GM23338 (cell line): ENCODE measurements at regions not wholly inside any gene's neighbourhood (a gene's known extent, or its start where the extent isn't known, plus 50 kb on each side); places are given as distances from the start of the nearest gene placed in this dataset.

ENCODE experiments used
- ATAC-seq: fragments of 200-7000 bp; cut with Tn5 transposase; 3 replicates; pipeline ENCODE4 v1.9.1; 2020
- DNase-seq: peaks from one replicate; pipeline ENCODE4 v3.0.0-alpha.2; 2015; ENCODE audit warnings: low spot score
- H2AFZ ChIP-seq: fragments of 200-600 bp; sonication (generic); 2 replicates; pipeline ENCODE4 v1.8.0; 2016; ENCODE audit warnings: antibody characterized with exemption, mild to moderate bottlenecking, moderate library complexity
- H3F3A ChIP-seq: fragments of 200-600 bp; sonication (generic); replicated peaks from 2 replicates; pipeline ENCODE4 v1.8.0; 2017; ENCODE audit warnings: antibody characterized with exemption, mixed run types, low read depth
- H3K27ac ChIP-seq: fragments of 200-600 bp; sonication (generic); 2 replicates; pipeline ENCODE4 v1.6.1; 2016; ENCODE audit warnings: low read depth
- H3K27me3 ChIP-seq: fragments of 200-600 bp; sonication (generic); 2 replicates; pipeline ENCODE4 v1.8.0; 2016; ENCODE audit warnings: mild to moderate bottlenecking, mixed run types, moderate library complexity; ENCODE audit not compliant: insufficient read depth
- H3K36me3 ChIP-seq: fragments of 200-600 bp; sonication (generic); 2 replicates; pipeline ENCODE4 v1.8.0; 2016; ENCODE audit warnings: mild to moderate bottlenecking; ENCODE audit not compliant: insufficient read depth
- H3K4me1 ChIP-seq: fragments of 200-600 bp; sonication (generic); 2 replicates; pipeline ENCODE4 v1.8.0; 2016; ENCODE audit warnings: mild to moderate bottlenecking, moderate library complexity; ENCODE audit not compliant: insufficient read depth
- H3K4me2 ChIP-seq: fragments of 200-600 bp; sonication (generic); 2 replicates; pipeline ENCODE4 v1.7.1; 2017; ENCODE audit warnings: mixed run types
- H3K4me3 ChIP-seq: fragments of 200-600 bp; sonication (generic); 2 replicates; pipeline ENCODE4 v1.6.1; 2016; ENCODE audit warnings: mixed run types
- H3K79me2 ChIP-seq: fragments of 200-600 bp; sonication (generic); replicated peaks from 2 replicates; pipeline ENCODE4 v1.8.0; 2017; ENCODE audit warnings: mild to moderate bottlenecking; ENCODE audit not compliant: insufficient read depth
- H3K9me2 ChIP-seq: fragments of 200-600 bp; sonication (generic); 2 replicates; pipeline ENCODE4 v1.8.0; 2017; ENCODE audit not compliant: insufficient read depth
- H4K20me1 ChIP-seq: fragments of 200-600 bp; sonication (generic); replicated peaks from 2 replicates; pipeline ENCODE4 v1.8.0; 2017; ENCODE audit warnings: mild to moderate bottlenecking; ENCODE audit not compliant: insufficient read depth
- H3K27ac Mint-ChIP-seq: 2 replicates; pipeline ENCODE4 v1.8.0; 2020; ENCODE audit warnings: inconsistent platforms, mild to moderate bottlenecking, moderate library complexity, mixed read lengths
- H3K27me3 Mint-ChIP-seq: 3 replicates; pipeline ENCODE4 v1.8.0; 2022; ENCODE audit warnings: low read depth, mild to moderate bottlenecking, moderate library complexity, mixed read lengths, inconsistent platforms; ENCODE audit not compliant: insufficient read depth, poor library complexity
- H3K36me3 Mint-ChIP-seq: 3 replicates; pipeline ENCODE4 v1.8.0; 2021; ENCODE audit warnings: low read depth, mild to moderate bottlenecking, inconsistent platforms, moderate library complexity, mixed read lengths
- H3K4me1 Mint-ChIP-seq: 3 replicates; pipeline ENCODE4 v1.8.0; 2020; ENCODE audit warnings: mild to moderate bottlenecking, inconsistent platforms, mixed read lengths
- H3K4me3 Mint-ChIP-seq: 3 replicates; pipeline ENCODE4 v1.8.0; 2021; ENCODE audit warnings: moderate library complexity, mild to moderate bottlenecking, inconsistent platforms, mixed read lengths
- H3K9me3 Mint-ChIP-seq: 3 replicates; pipeline ENCODE4 v1.8.0; 2020; ENCODE audit warnings: moderate library complexity, mild to moderate bottlenecking, inconsistent platforms, mixed read lengths
- CREB1 ChIP-seq: fragments of 250-450 bp; sonication (Bioruptor Pico); IDR thresholded peaks from 2 replicates; pipeline ENCODE4 v1.5.0; 2020; ENCODE audit warnings: low read depth, mild to moderate bottlenecking, moderate library complexity
- CTCF ChIP-seq, 2 experiments: fragments of 200-600 bp in 1 of 2; sonication (generic) in 1 of 2; conservative IDR thresholded peaks; 2 replicates each; pipeline versions ENCODE4 v1.5.1 to v1.6.1; 2016 to 2017; ENCODE audit warnings: antibody characterized with exemption in 2 of 2, low read depth in 2 of 2, mild to moderate bottlenecking in 2 of 2, moderate library complexity in 1 of 2
- ETS1 ChIP-seq: IDR thresholded peaks from 2 replicates; pipeline ENCODE4 v1.6.1; 2016; ENCODE audit warnings: antibody characterized with exemption
- EZH2 ChIP-seq: fragments of 200-600 bp; sonication (generic); IDR thresholded peaks from one replicate; pipeline ENCODE4 v1.8.0; 2017; ENCODE audit warnings: antibody characterized with exemption, mild to moderate bottlenecking, low read depth; ENCODE audit not compliant: unreplicated experiment
- EZH2phosphoT487 ChIP-seq: fragments of 200-600 bp; sonication (generic); IDR thresholded peaks from one replicate; pipeline ENCODE4 v1.8.1; 2018; ENCODE audit warnings: antibody characterized with exemption; ENCODE audit not compliant: unreplicated experiment
- JUNB ChIP-seq: IDR thresholded peaks from one replicate; pipeline ENCODE4 v1.6.1; 2016; ENCODE audit warnings: antibody characterized with exemption; ENCODE audit not compliant: unreplicated experiment
- NANOG ChIP-seq: IDR thresholded peaks from 2 replicates; pipeline ENCODE4 v1.6.1; 2016; ENCODE audit warnings: antibody characterized with exemption, borderline replicate concordance
- POLR2AphosphoS5 ChIP-seq: IDR thresholded peaks from 2 replicates; pipeline ENCODE4 v1.6.1; 2016; ENCODE audit warnings: antibody characterized with exemption, low read depth
- STAT1 ChIP-seq: IDR thresholded peaks from one replicate; pipeline ENCODE4 v1.6.1; 2016; ENCODE audit warnings: antibody characterized with exemption; ENCODE audit not compliant: unreplicated experiment
- ZNF114 ChIP-seq: fragments of 250-450 bp; sonication (Bioruptor Pico); IDR thresholded peaks from 2 replicates; pipeline ENCODE4 v1.5.0; 2020; ENCODE audit warnings: mild to moderate bottlenecking, moderate library complexity
- ZNF331 ChIP-seq: fragments of 250-450 bp; sonication (Bioruptor Pico); IDR thresholded peaks from 2 replicates; pipeline ENCODE4 v1.5.0; 2020; ENCODE audit warnings: low read depth, mild to moderate bottlenecking, moderate library complexity
- TF ChIP-seq, protein P1 (sequence below): fragments of 250-450 bp; sonication (Bioruptor Pico); IDR thresholded peaks from 2 replicates; pipeline ENCODE4 v1.5.0; 2020; ENCODE audit warnings: mild to moderate bottlenecking, moderate library complexity
- TF ChIP-seq, protein P2 (sequence below): IDR thresholded peaks from one replicate; pipeline ENCODE4 v1.6.1; 2018; ENCODE audit warnings: antibody characterized with exemption; ENCODE audit not compliant: unreplicated experiment

DNA sequence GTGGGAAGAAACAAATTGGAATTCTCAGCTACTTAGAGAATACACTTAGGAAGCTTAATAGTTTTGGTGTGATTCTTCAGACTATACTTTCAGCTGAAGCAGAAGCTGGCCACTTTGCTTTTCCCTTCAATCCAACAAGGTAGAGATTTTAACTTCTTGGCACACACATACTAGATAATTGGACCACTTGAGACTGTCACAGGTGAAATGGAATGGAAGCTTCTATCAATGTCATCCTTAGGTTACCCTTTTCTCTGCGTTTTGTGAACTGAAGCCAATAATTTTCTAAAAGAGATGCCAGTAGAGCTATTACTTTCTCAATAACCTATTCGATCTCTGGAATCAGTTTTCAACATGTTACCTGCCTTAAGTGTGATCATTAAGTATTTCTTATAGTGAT is 405.3 kb downstream of the PCDH20 start:
- Mint-ChIP-seq H3K4me1 (peaks cover 2% of the 10 kb centered on the region; the same call in 1 of the 3 replicates), H3K9me3 (peaks cover 42% of the 10 kb centered on the region), H3K4me3 (no peak overlapping the region), H3K27ac (no peak overlapping the region), H3K36me3 (peaks cover 41% of the 10 kb centered on the region), H3K27me3 (peaks cover 3% of the 10 kb centered on the region)
- no peak for ATAC-seq
- Histone ChIP-seq H3K27ac (no peak overlapping the region), H3F3A (no peaks in the 10 kb centered on the region), H3K4me2 (no peak overlapping the region), H3K4me3 (no peak overlapping the region), H4K20me1 (no peaks in the 10 kb centered on the region), H3K36me3 (peaks cover 12% of the 10 kb centered on the region; the same call in 1 of the 2 replicates), H3K79me2 (no peaks in the 10 kb centered on the region), H3K27me3 (no peaks in the 10 kb centered on the region), H2AFZ (no peak overlapping the region), H3K4me1 (no peaks in the 10 kb centered on the region), H3K9me2 (peaks cover 9% of the 10 kb centered on the region; the same call in 1 of the 2 replicates)
- TF ChIP-seq JUNB, result no peak
- no peak for TF ChIP-seq ETS1
- no peak for TF ChIP-seq NANOG
- TF ChIP-seq EZH2phosphoT487, result no peak
- TF ChIP-seq, protein P1, sequence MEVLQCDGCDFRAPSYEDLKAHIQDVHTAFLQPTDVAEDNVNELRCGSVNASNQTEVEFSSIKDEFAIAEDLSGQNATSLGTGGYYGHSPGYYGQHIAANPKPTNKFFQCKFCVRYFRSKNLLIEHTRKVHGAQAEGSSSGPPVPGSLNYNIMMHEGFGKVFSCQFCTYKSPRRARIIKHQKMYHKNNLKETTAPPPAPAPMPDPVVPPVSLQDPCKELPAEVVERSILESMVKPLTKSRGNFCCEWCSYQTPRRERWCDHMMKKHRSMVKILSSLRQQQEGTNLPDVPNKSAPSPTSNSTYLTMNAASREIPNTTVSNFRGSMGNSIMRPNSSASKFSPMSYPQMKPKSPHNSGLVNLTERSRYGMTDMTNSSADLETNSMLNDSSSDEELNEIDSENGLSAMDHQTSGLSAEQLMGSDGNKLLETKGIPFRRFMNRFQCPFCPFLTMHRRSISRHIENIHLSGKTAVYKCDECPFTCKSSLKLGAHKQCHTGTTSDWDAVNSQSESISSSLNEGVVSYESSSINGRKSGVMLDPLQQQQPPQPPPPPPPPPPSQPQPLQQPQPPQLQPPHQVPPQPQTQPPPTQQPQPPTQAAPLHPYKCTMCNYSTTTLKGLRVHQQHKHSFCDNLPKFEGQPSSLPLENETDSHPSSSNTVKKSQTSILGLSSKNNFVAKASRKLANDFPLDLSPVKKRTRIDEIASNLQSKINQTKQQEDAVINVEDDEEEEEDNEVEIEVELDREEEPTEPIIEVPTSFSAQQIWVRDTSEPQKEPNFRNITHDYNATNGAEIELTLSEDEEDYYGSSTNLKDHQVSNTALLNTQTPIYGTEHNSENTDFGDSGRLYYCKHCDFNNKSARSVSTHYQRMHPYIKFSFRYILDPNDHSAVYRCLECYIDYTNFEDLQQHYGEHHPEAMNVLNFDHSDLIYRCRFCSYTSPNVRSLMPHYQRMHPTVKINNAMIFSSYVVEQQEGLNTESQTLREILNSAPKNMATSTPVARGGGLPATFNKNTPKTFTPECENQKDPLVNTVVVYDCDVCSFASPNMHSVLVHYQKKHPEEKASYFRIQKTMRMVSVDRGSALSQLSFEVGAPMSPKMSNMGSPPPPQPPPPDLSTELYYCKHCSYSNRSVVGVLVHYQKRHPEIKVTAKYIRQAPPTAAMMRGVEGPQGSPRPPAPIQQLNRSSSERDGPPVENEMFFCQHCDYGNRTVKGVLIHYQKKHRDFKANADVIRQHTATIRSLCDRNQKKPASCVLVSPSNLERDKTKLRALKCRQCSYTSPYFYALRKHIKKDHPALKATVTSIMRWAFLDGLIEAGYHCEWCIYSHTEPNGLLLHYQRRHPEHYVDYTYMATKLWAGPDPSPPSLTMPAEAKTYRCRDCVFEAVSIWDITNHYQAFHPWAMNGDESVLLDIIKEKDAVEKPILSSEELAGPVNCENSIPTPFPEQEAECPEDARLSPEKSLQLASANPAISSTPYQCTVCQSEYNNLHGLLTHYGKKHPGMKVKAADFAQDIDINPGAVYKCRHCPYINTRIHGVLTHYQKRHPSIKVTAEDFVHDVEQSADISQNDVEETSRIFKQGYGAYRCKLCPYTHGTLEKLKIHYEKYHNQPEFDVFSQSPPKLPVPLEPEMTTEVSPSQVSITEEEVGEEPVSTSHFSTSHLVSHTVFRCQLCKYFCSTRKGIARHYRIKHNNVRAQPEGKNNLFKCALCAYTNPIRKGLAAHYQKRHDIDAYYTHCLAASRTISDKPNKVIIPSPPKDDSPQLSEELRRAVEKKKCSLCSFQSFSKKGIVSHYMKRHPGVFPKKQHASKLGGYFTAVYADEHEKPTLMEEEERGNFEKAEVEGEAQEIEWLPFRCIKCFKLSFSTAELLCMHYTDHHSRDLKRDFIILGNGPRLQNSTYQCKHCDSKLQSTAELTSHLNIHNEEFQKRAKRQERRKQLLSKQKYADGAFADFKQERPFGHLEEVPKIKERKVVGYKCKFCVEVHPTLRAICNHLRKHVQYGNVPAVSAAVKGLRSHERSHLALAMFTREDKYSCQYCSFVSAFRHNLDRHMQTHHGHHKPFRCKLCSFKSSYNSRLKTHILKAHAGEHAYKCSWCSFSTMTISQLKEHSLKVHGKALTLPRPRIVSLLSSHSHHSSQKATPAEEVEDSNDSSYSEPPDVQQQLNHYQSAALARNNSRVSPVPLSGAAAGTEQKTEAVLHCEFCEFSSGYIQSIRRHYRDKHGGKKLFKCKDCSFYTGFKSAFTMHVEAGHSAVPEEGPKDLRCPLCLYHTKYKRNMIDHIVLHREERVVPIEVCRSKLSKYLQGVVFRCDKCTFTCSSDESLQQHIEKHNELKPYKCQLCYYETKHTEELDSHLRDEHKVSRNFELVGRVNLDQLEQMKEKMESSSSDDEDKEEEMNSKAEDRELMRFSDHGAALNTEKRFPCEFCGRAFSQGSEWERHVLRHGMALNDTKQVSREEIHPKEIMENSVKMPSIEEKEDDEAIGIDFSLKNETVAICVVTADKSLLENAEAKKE (CRISPR knock-in tag), result no peak
- no peak for TF ChIP-seq ZNF114 (CRISPR knock-in tag)
- TF ChIP-seq CTCF (conservative IDR thresholded peaks at IDR 0.05; ENCODE audit: low read depth in 2 of 2), result no peak
- TF ChIP-seq CREB1, result no peak
- no peak for TF ChIP-seq ZNF331 (CRISPR knock-in tag)
- TF ChIP-seq STAT1, result no peak
- no peak for TF ChIP-seq POLR2AphosphoS5
- no peak for TF ChIP-seq EZH2
- TF ChIP-seq, protein P2, sequence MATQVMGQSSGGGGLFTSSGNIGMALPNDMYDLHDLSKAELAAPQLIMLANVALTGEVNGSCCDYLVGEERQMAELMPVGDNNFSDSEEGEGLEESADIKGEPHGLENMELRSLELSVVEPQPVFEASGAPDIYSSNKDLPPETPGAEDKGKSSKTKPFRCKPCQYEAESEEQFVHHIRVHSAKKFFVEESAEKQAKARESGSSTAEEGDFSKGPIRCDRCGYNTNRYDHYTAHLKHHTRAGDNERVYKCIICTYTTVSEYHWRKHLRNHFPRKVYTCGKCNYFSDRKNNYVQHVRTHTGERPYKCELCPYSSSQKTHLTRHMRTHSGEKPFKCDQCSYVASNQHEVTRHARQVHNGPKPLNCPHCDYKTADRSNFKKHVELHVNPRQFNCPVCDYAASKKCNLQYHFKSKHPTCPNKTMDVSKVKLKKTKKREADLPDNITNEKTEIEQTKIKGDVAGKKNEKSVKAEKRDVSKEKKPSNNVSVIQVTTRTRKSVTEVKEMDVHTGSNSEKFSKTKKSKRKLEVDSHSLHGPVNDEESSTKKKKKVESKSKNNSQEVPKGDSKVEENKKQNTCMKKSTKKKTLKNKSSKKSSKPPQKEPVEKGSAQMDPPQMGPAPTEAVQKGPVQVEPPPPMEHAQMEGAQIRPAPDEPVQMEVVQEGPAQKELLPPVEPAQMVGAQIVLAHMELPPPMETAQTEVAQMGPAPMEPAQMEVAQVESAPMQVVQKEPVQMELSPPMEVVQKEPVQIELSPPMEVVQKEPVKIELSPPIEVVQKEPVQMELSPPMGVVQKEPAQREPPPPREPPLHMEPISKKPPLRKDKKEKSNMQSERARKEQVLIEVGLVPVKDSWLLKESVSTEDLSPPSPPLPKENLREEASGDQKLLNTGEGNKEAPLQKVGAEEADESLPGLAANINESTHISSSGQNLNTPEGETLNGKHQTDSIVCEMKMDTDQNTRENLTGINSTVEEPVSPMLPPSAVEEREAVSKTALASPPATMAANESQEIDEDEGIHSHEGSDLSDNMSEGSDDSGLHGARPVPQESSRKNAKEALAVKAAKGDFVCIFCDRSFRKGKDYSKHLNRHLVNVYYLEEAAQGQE, result no peak
- no peak for DNase-seq
